HL-60/S4 treated with retinoic acid at 250 ng/mL for 4 days and 3 days (cell line): ENCODE measurements at regions not wholly inside any gene's neighbourhood (a gene's known extent, or its start where the extent isn't known, plus 50 kb on each side); places are given as distances from the start of the nearest gene placed in this dataset.
"Not testable (repeated sequence)": the region's sequence is repeated elsewhere in the genome, so short reads cannot be mapped to it uniquely, and the experiment has no call there.

Experiments used
- in situ Hi-C: fragments of 300-500 bp; cut with MboI; formaldehyde crosslinking; loops from 2 replicates; pipeline ENCODE4 v1.7.0; 2022; ENCODE audit warnings: low sequenced_read_pairs

GRCh38 chr6:165173484-165173883 lies 135.9 kb downstream of the C6orf118 start:
- in situ Hi-C loops: no loop called here

DNA sequence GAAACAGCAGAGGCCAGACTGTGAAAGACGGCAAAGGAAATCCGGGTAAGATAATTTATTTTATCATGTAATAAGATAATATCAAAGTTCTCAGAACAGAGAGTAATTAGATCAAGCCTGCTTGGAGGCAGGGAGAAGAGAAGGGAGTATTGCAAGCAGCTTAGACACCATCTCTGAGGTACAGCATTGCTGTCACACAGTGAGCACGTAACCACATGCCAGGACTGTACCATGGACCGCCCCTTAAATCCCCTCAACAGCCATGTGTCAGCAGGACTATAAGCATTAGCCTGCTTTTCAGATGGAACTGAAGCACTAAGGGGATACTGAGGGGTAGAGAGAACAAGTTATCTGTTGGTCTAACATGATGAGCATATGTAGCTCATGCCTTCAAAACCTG lies 141.5 kb downstream of the C6orf118 start:
- in situ Hi-C loops: no loop called here

DNA sequence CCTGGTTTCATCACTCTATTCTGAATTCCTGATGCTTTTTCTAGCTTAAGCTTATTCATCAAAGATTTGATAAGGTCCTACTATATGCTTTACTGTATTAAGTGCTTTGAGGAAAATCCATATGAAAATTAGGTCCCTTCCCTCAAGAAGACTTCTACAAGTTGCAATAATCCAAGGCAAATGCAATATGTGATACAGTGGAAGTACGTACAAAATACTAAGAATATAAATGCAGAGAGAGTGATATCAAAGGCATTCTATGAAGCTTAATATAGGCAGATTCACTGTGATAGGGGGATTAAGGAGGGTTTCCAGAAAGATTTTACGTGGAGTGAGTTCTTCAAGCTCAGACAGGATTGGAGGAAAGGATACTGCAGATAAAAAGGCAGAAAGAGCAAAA lies 142.1 kb downstream of the C6orf118 start:
- in situ Hi-C loops: no loop called here

DNA sequence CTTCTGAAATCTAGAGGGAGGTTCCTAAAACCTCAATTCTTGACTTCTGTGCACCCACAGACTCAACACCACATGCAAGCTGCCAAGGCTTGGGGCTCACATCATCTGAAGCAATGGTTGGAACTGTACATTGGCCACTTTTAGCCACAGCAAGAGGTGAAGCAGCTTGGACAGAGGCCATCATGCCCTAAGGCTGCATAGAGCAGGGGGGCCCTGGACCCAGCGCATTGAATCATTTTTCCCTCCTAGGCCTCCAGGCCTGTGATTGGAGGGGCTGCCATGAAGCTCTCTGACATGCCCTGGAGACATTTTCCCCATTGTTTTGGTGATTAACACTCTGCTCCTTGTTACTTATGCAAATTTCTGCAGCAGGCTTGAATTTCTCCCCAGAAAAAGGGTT lies 145.9 kb downstream of the C6orf118 start:
- in situ Hi-C loops: no loop called here

DNA sequence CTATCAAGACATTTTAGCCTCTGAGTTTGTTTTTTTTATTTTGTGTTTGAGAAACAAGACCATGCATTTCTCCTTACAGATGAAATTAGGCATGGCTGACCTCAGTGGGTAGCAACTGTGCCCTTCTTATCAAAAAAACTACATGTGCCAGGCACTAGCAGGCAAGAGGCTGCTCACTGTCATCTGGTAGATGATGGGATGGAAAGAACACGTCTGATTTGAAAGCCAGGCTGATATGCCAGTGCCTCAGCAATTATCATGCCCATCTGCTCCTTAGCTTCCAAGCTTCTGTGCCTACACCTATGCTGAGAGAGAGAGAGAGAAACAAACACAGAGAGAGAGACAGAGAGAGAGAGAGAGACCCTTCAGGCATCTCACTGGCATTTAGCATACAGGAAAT lies 149.9 kb downstream of the C6orf118 start:
- in situ Hi-C loops: no loop called here

GRCh38 chr6:165146456-165146855 lies 162.9 kb downstream of the C6orf118 start:
- in situ Hi-C loops: no loop called here

GRCh38 chr6:165135889-165136288 lies 173.5 kb downstream of the C6orf118 start:
- in situ Hi-C loops: no loop called here

GRCh38 chr6:165129086-165129485 lies 180.3 kb downstream of the C6orf118 start:
- in situ Hi-C loops: no loop called here

DNA sequence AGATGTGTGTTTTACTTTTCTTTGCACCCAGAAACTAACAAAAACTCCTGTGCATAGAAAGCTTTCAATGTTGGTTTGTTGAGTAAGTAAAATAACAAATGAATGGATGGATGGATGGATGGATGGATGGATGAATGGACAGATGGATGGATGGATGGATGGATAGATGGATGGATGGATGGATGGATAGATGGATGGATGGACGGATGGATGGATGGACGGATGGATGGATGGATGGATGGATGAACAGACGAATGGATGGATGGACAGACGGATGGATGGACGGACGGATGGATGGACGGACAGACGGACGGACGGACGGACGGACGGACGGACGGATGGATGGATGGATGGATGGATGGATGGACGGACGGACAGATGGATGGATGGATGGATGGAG lies 181.7 kb downstream of the C6orf118 start:
- in situ Hi-C loops: not testable (repeated sequence)

DNA sequence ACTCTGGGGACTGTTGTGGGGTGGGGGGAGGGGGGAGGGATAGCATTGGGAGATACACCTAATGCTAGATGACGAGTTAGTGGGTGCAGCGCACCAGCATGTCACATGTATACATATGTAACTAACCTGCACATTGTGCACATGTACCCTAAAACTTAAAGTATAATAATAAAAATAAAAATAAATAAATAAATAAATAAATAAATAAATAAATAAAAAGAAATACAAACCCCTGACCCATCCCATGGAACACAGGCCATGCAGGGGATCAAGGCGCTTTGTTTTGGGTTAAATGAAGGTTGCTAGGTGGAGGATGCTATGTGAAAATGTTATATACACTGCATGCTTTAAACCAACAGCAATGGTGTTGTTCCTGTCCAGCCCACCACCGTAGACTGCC lies 184.7 kb downstream of the C6orf118 start:
- in situ Hi-C loops: not testable (repeated sequence)

DNA sequence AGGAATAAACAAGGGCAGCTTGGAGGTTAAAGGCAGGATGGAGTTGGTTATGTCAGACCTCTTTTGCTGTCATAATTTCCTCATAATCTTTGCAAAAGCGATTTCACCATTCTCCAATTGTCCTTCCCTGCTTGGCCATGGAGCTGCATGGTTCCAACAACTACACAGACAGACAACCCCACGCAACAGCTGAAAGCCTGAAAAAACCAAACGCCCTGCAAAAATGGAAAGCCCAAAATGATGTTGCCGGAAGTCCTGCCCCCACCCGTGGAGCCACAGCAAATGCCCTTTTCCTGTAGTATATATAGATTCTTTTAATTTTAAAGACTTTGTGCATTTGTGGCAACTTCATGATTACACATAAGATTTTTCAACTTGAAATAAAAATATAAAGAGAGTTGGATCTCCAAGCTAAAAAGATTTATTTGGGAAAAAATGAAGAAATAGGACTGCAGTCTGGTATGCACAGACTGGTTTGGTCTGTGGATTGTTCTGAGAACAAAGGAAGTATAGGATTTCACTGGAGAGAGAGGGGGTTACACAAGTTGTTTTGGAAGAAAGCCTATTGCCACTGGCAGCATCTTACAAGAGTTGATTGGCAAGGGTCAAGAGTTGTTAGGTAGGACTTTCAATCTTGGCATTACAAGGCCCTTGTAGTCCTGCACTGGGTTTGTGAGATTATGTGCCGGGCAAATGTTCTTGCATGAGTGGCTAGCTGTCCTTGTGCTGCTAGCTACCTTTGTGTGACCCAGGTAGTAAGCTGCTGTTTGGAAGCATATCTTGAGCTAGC lies 190.0 kb downstream of the C6orf118 start:
- in situ Hi-C loops: no loop called here

DNA sequence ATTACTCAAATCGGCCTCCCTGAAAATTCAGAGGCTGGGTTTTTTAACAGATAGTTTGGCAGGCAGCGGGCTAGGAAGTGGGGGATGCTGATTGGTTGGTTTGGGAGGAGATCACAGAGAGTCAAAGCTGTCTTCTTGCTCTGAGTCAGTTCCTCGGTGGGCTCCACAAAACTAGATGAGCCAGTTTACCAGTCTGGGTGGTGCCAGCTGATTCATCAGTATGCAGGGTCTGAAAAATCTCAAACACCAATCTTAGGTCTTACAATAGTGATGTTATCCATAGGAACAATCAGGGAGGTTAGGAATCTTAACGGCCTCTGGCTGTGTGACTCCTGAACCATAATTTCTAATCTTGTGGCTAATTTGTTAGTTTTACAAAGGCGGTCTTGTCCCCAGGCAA lies 190.7 kb downstream of the C6orf118 start:
- in situ Hi-C loops: no loop called here

- in situ Hi-C loops: no loop called here
Measured at GRCh38 chr6:165117806-165118205, 191.6 kb downstream of the C6orf118 start.

GRCh38 chr6:165117121-165117520 lies 192.3 kb downstream of the C6orf118 start:
- in situ Hi-C loops: no loop called here

DNA sequence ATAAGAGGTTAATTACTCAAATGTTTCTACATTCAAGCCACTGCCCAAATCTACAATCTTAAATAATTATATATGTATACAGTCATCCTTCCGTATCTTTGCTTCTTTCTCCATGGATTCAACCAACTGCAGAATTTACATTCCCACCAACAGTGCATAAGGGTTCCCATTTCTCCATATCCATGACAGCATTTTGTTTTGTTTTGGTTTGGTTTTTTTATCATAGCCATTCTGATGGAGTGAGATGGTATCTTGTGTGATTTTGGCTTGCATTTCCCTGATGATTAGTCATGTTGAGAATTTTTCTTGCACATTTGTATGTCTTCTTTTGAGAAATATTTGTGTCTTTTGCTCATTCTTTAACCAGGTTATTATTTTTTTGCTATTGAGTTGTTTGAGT lies 198.5 kb downstream of the C6orf118 start:
- in situ Hi-C loops: no loop called here

DNA sequence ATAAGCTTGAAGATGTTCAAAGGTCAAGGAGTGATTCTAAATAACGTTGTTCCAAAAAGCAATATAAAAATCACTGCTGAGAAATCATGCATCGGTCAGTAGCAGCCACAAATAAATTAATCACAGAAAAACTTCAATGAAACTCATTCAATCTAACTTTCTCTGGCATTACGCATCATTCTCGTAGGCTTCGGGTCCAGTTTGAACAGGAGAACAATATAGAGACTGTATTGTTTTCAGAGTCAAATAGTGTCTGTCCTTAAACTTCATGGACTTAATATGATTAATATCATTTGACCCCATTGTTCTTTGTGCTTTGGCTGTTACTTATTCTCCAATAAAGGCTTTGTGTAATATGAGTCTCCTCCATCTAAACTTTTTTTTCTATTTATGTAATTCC lies 200.4 kb downstream of the C6orf118 start:
- in situ Hi-C loops: no loop called here

DNA sequence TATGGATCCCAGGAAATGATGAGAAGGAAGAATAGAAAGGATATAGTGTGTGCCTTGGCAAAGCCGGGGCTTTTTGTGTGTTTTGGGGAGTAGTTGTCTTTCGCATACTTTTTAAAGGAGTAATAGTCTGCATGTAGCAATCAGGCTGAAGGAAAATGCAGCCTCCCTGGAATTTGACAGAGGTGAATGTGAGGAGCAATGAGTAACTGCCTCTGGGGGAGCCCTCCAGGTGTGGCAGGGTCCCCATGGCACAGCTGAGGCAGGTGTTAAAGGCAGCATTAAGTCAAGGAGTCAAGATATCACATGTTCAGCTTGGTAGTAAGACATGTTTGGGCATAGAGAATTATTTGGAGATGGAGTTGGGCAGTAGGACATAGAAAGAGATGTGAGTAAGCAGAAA lies 203.1 kb downstream of the C6orf118 start:
- in situ Hi-C loops: no loop called here

GRCh38 chr6:165098165-165098564 lies 211.2 kb downstream of the C6orf118 start:
- in situ Hi-C loops: no loop called here

DNA sequence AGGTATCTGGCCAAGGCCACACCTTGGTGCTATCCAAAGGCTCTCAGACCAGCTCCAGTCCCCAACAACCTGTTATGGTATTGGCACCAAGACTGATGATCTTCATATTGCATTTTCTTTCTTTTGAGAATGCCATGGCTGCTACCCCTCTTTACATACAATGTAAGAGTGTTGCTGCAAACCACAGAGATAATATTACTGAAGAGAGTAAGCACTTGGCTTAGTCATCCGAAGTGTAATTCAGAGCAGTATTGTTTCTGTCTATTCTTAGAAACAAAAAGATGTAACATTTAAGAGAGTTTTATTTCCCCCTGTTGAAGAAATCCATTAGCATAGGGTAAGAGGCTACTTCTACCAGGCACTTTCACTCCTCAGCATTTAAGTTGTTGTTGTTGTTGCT lies 212.5 kb downstream of the C6orf118 start:
- in situ Hi-C loops: no loop called here

- in situ Hi-C loops: no loop called here
Measured at GRCh38 chr6:165096209-165096608, 213.2 kb downstream of the C6orf118 start.

- in situ Hi-C loops: no loop called here
Measured at GRCh38 chr6:165092881-165093595, 216.4 kb downstream of the C6orf118 start.

GRCh38 chr6:165091121-165091785 lies 218.2 kb downstream of the C6orf118 start:
- in situ Hi-C loops: no loop called here
